H1 (cell line): ENCODE measurements at regions not wholly inside any gene's neighbourhood (a gene's known extent, or its start where the extent isn't known, plus 50 kb on each side); places are given as distances from the start of the nearest gene placed in this dataset.

Experiments used
- CTCF ChIA-PET: fragments of 300-600 bp; sonication (Branson Sonifier 250); formaldehyde crosslinking; loops from one replicate; lab custom pipeline; 2021; ENCODE audit not compliant: partially characterized antibody; lab: Charles Lee
- POLR2A ChIA-PET: fragments of 300-600 bp; sonication (Branson Sonifier 250); formaldehyde crosslinking; loops from one replicate; lab custom pipeline; 2021; ENCODE audit warnings: inconsistent platforms; ENCODE audit not compliant: partially characterized antibody; lab: Charles Lee
- DNase-seq, 2 experiments: peaks; one replicate each; pipeline versions ENCODE4 v3.0.0 to v3.0.0-alpha.2; 2010 to 2022; ENCODE audit warnings: low spot score in 2 of 2, low read depth in 1 of 2, mixed read lengths in 1 of 2
- FAIRE-seq: peaks from 2 replicates; lab custom pipeline; 2011; peaks lifted over from hg19 to GRCh38; lab: Jason Lieb, UNC
- H2AFZ ChIP-seq: 2 replicates; pipeline ENCODE4 v1.8.1; 2012; ENCODE audit warnings: low read length, inconsistent platforms
- H2AK5ac ChIP-seq: 2 replicates; pipeline ENCODE4 v1.6.1; 2013; ENCODE audit warnings: low read depth, low read length
- H2BK120ac ChIP-seq: replicated peaks from 2 replicates; pipeline ENCODE3; 2013; ENCODE audit warnings: low read depth, low read length, inconsistent platforms
- H2BK12ac ChIP-seq: 2 replicates; pipeline ENCODE4 v1.6.1; 2013; ENCODE audit warnings: low read depth, low read length
- H2BK15ac ChIP-seq: 2 replicates; pipeline ENCODE4 v1.6.1; 2013; ENCODE audit warnings: low read length
- H2BK20ac ChIP-seq: 2 replicates; pipeline ENCODE4 v1.6.1; 2013; ENCODE audit warnings: low read length
- H2BK5ac ChIP-seq: 2 replicates; pipeline ENCODE4 v1.6.1; 2013; ENCODE audit warnings: low read depth, low read length
- H3K14ac ChIP-seq: 2 replicates; pipeline ENCODE4 v1.6.1; 2013; ENCODE audit warnings: inconsistent platforms; ENCODE audit not compliant: insufficient read length
- H3K18ac ChIP-seq: 2 replicates; pipeline ENCODE4 v1.6.1; 2013; ENCODE audit warnings: low read length; ENCODE audit errors: extremely low read depth
- H3K23ac ChIP-seq: 2 replicates; pipeline ENCODE4 v1.6.1; 2013; ENCODE audit warnings: inconsistent platforms; ENCODE audit not compliant: insufficient read length
- H3K23me2 ChIP-seq: 2 replicates; pipeline ENCODE4 v1.6.1; 2013; ENCODE audit warnings: low read depth, low read length
- H3K27ac ChIP-seq: 2 replicates; pipeline ENCODE4 v1.6.1; 2011; ENCODE audit warnings: low read depth, low read length, inconsistent platforms
- H3K27me3 ChIP-seq, 4 experiments: replicated peaks in 1 of 4; 1 replicate in 1 of 4; 2 replicates in 3 of 4; pipeline versions ENCODE4 v1.6.1 to v1.8.1; 2011 to 2013; ENCODE audit warnings: low read length in 3 of 4, mild to moderate bottlenecking in 3 of 4, inconsistent platforms in 2 of 4, mixed read lengths in 2 of 4, moderate library complexity in 1 of 4; ENCODE audit not compliant: control insufficient read depth in 3 of 4, insufficient read depth in 3 of 4; ENCODE audit errors: extremely low read depth in 1 of 4
- H3K36me3 ChIP-seq, 4 experiments: 2 replicates each; pipeline versions ENCODE4 v1.6.1 to v1.8.1; 2011 to 2013; ENCODE audit warnings: mild to moderate bottlenecking in 4 of 4, low read length in 3 of 4, moderate library complexity in 2 of 4, control low read depth in 1 of 4, inconsistent platforms in 1 of 4; ENCODE audit not compliant: insufficient read depth in 4 of 4, control insufficient read depth in 2 of 4
- H3K4ac ChIP-seq: replicated peaks from 2 replicates; pipeline ENCODE3; 2013; ENCODE audit warnings: low read length, low read depth, mixed read lengths, inconsistent platforms; ENCODE audit not compliant: insufficient read length
- H3K4me1 ChIP-seq, 4 experiments: replicated peaks in 1 of 4; 1 replicate in 1 of 4; 2 replicates in 3 of 4; pipeline versions ENCODE4 v1.6.1 to v1.8.1; 2011 to 2013; ENCODE audit warnings: low read length in 3 of 4, inconsistent platforms in 2 of 4, mixed read lengths in 1 of 4; ENCODE audit not compliant: insufficient read depth in 4 of 4, control insufficient read depth in 3 of 4
- H3K4me2 ChIP-seq, 2 experiments: 2 replicates each; pipeline versions ENCODE4 v1.6.1 to v1.8.1; 2011 to 2013; ENCODE audit warnings: low read depth in 2 of 2, low read length in 2 of 2, control low read depth in 1 of 2, inconsistent platforms in 1 of 2, mild to moderate bottlenecking in 1 of 2; ENCODE audit not compliant: insufficient read depth in 1 of 2
- H3K4me3 ChIP-seq, 4 experiments: fragments of 200-600, 300-600 bp in 1 of 4; sonication (generic), shearing (Covaris generic), sonication (Bioruptor Twin) in 1 of 4; 2 replicates each; pipeline versions ENCODE4 v1.5.1 to v1.8.1; 2011 to 2016; ENCODE audit warnings: low read length in 4 of 4, low read depth in 3 of 4, control low read depth in 2 of 4, inconsistent platforms in 2 of 4, mild to moderate bottlenecking in 2 of 4, mixed read lengths in 1 of 4, moderate library complexity in 1 of 4; ENCODE audit not compliant: insufficient read depth in 2 of 4; ENCODE audit errors: extremely low read depth in 1 of 4
- H3K56ac ChIP-seq: replicated peaks from 2 replicates; pipeline ENCODE3; 2013; ENCODE audit warnings: low read depth, mild to moderate bottlenecking, mixed read lengths, low read length, inconsistent platforms; ENCODE audit not compliant: insufficient read length
- H3K79me1 ChIP-seq: 2 replicates; pipeline ENCODE4 v1.6.1; 2013; ENCODE audit warnings: low read depth, low read length, control low read depth
- H3K79me2 ChIP-seq, 2 experiments: 2 replicates each; pipeline versions ENCODE4 v1.6.1 to v1.8.1; 2012 to 2013; ENCODE audit warnings: low read length in 2 of 2, mild to moderate bottlenecking in 2 of 2, inconsistent platforms in 1 of 2; ENCODE audit not compliant: insufficient read depth in 2 of 2, control insufficient read depth in 1 of 2
- H3K9ac ChIP-seq, 4 experiments: replicated peaks in 1 of 4; 1 replicate in 1 of 4; 2 replicates in 3 of 4; pipeline versions ENCODE4 v1.6.1 to v1.8.1; 2011 to 2013; ENCODE audit warnings: low read depth in 3 of 4, low read length in 3 of 4, control low read depth in 2 of 4, mild to moderate bottlenecking in 2 of 4, moderate library complexity in 2 of 4, inconsistent platforms in 1 of 4; ENCODE audit errors: extremely low read depth in 1 of 4
- H3K9me3 ChIP-seq, 2 experiments: 2 replicates each; pipeline versions ENCODE4 v1.6.1 to v1.8.1; 2012 to 2013; ENCODE audit warnings: mild to moderate bottlenecking in 2 of 2, moderate library complexity in 2 of 2, control low read depth in 1 of 2, inconsistent platforms in 1 of 2, low read depth in 1 of 2, low read length in 1 of 2, mixed read lengths in 1 of 2; ENCODE audit not compliant: insufficient read depth in 2 of 2
- H4K20me1 ChIP-seq, 2 experiments: replicated peaks in 1 of 2; 2 replicates each; pipeline versions ENCODE3 to v1.8.1; 2011 to 2013; ENCODE audit warnings: inconsistent platforms in 2 of 2, low read length in 2 of 2, mild to moderate bottlenecking in 1 of 2; ENCODE audit not compliant: insufficient read depth in 2 of 2, control insufficient read depth in 1 of 2
- H4K5ac ChIP-seq: 2 replicates; pipeline ENCODE4 v1.6.1; 2013; ENCODE audit warnings: low read length, low read depth, mixed read lengths, inconsistent platforms; ENCODE audit not compliant: insufficient read length
- H4K8ac ChIP-seq: 2 replicates; pipeline ENCODE4 v1.8.0; 2013; ENCODE audit warnings: mild to moderate bottlenecking, moderate library complexity, low read length, inconsistent platforms; ENCODE audit not compliant: insufficient read depth; ENCODE audit errors: extremely low read depth
- H4K91ac ChIP-seq: replicated peaks from 2 replicates; pipeline ENCODE3; 2013; ENCODE audit warnings: low read length, mixed read lengths, inconsistent platforms; ENCODE audit not compliant: insufficient read length
- TCF12 ChIP-seq: IDR thresholded peaks from 2 replicates; pipeline ENCODE4 v1.6.1; 2011; ENCODE audit warnings: low read depth, mild to moderate bottlenecking, low read length
- WGBS, 2 experiments: shearing (Covaris generic) in 1 of 2; methylation state at CpG; one replicate each; pipeline versions ENCODE4 v1.1.6 to v1.1.7; 2013 to 2015; ENCODE audit warnings: low lambda C conversion rate in 2 of 2, mixed read lengths in 2 of 2, inconsistent platforms in 1 of 2, low coverage in 1 of 2, missing lambda C conversion rate in 1 of 2; ENCODE audit not compliant: insufficient replicate concordance in 2 of 2, insufficient coverage in 1 of 2, insufficient read length in 1 of 2; ENCODE audit errors: extremely low coverage in 1 of 2, missing lambda C conversion rate in 1 of 2; 5-methylcytosine and 5-hydroxymethylcytosine counted together

GRCh38 chr4:138437263-138437851, 195.2 kb upstream of the SLC7A11 start:
- POLR2A ChIA-PET = no interaction called here
- Histone ChIP-seq H2BK120ac (no peak overlapping the region), H2BK20ac (no peak overlapping the region), H3K79me2 (no peaks in the 10 kb centered on the region), H3K14ac (no peak overlapping the region), H3K23me2 (no peaks in the 10 kb centered on the region), H3K36me3 (no peaks in the 10 kb centered on the region), H2BK12ac (no peak overlapping the region), H4K5ac (no peak overlapping the region), H2AK5ac (no peak overlapping the region), H3K27ac (no peak overlapping the region), H2BK5ac (no peak overlapping the region), H3K27me3 (no peaks in the 10 kb centered on the region), H3K56ac (no peak overlapping the region), H4K91ac (no peak overlapping the region), H3K9me3 (no peaks in the 10 kb centered on the region), H3K4me2 (no peak overlapping the region), H2BK15ac (no peak overlapping the region), H4K20me1 (no peaks in the 10 kb centered on the region), H4K8ac (no peak overlapping the region), H3K4ac (no peak overlapping the region), H3K4me3 (no peak overlapping the region), H3K9ac (no peak overlapping the region), H3K18ac (no peak overlapping the region), H2AFZ (no peak overlapping the region), H3K23ac (no peak overlapping the region), H3K79me1 (no peaks in the 10 kb centered on the region), H3K4me1 (no peaks in the 10 kb centered on the region)
- 92% methylated on average over 1 of the region's 1 CpG; no CpG with 5 or more reads in 1 of the 2 experiments for WGBS, 2 experiments
- FAIRE-seq (no peak), DNase-seq (no peak)
- CTCF ChIA-PET = no interaction called here
- no peak for TF ChIP-seq TCF12
